Activated CD8-positive, alpha-beta T cell treated with anti-CD3 and anti-CD28 coated beads for 36 hours (primary cell): ENCODE measurements at regions not wholly inside any gene's neighbourhood (a gene's known extent, or its start where the extent isn't known, plus 50 kb on each side); places are given as distances from the start of the nearest gene placed in this dataset.

Experiments
- ATAC-seq: fragments of 200-7000 bp; cut with Tn5 transposase; one replicate; pipeline ENCODE4 v1.10.0; 2021; ENCODE audit warnings: mild to moderate bottlenecking, moderate library complexity
- CTCF ChIA-PET: fragments of 350-600 bp; sonication (Branson Sonifier 250); formaldehyde crosslinking; loops from one replicate; lab custom pipeline; 2021; ENCODE audit warnings: antibody characterized with exemption; lab: Charles Lee
- POLR2A ChIA-PET: fragments of 350-600 bp; sonication (Branson Sonifier 250); formaldehyde crosslinking; loops from one replicate; lab custom pipeline; 2021; ENCODE audit warnings: antibody characterized with exemption; lab: Charles Lee
- DNase-seq: peaks from one replicate; pipeline ENCODE4 v3.0.0-alpha.2; 2020
- H3K27ac Mint-ChIP-seq: one replicate; pipeline ENCODE4 v1.8.0; 2021; ENCODE audit warnings: mild to moderate bottlenecking, mixed read lengths
- H3K27me3 Mint-ChIP-seq: one replicate; pipeline ENCODE4 v1.8.0; 2021; ENCODE audit warnings: mixed read lengths
- H3K36me3 Mint-ChIP-seq: one replicate; pipeline ENCODE4 v1.8.0; 2021; ENCODE audit warnings: low read depth, mixed read lengths
- H3K4me1 Mint-ChIP-seq: one replicate; pipeline ENCODE4 v1.8.0; 2021; ENCODE audit warnings: low read depth, mixed read lengths
- H3K4me3 Mint-ChIP-seq: one replicate; pipeline ENCODE4 v1.8.0; 2021; ENCODE audit warnings: mild to moderate bottlenecking, moderate library complexity, mixed read lengths
- H3K9me3 Mint-ChIP-seq: one replicate; pipeline ENCODE4 v1.8.0; 2021; ENCODE audit warnings: mixed read lengths
- CTCF ChIP-seq: fragments of 200-600 bp; IDR thresholded peaks from one replicate; pipeline ENCODE4 v1.8.0; 2022; ENCODE audit warnings: antibody characterized with exemption, mild to moderate bottlenecking
- intact Hi-C: fragments of 100-400 bp; cut with micrococcal nuclease; formaldehyde crosslinking; loops from one replicate; pipeline ENCODE4 v1.10.0; 2022

- DNase-seq (no peak), ATAC-seq (no peak)
- Mint-ChIP-seq H3K4me3 (no peak overlapping the region), H3K36me3 (no peaks in the 10 kb centered on the region), H3K9me3 (peaks cover 1% of the 10 kb centered on the region), H3K4me1 (no peaks in the 10 kb centered on the region), H3K27me3 (no peaks in the 10 kb centered on the region), H3K27ac (no peak overlapping the region)
- POLR2A ChIA-PET = no interaction called here
- intact Hi-C loops = no loop called here
- CTCF ChIA-PET = no interaction called here
- no peak for TF ChIP-seq CTCF
These were observed 366.2 kb upstream of the PDE4D start for GRCh38 chr5:60259730-60260129.

GRCh38 chr5:60257596-60258271, 364.2 kb upstream of the PDE4D start:
- ATAC-seq (no peak), DNase-seq (no peak)
- no peak overlapping the region for H3K4me3 Mint-ChIP-seq
- POLR2A ChIA-PET = no interaction called here
- CTCF ChIA-PET = no interaction called here
- no peaks in the 10 kb centered on the region for H3K36me3 Mint-ChIP-seq
- no peaks in the 10 kb centered on the region for H3K4me1 Mint-ChIP-seq
- no peak for TF ChIP-seq CTCF
- intact Hi-C loops = no loop called here
- H3K9me3 Mint-ChIP-seq = peaks cover 1% of the 10 kb centered on the region
- H3K27me3 Mint-ChIP-seq = no peaks in the 10 kb centered on the region
- H3K27ac Mint-ChIP-seq = no peak overlapping the region

- H3K4me3 Mint-ChIP-seq = no peak overlapping the region
- no peaks in the 10 kb centered on the region for H3K4me1 Mint-ChIP-seq
- no peak for TF ChIP-seq CTCF
- no peaks in the 10 kb centered on the region for H3K27me3 Mint-ChIP-seq
- DNase-seq = no peak
- ChIA-PET CTCF (no interaction called here), POLR2A (no interaction called here)
- intact Hi-C loops = no loop called here
- no peak overlapping the region for H3K27ac Mint-ChIP-seq
- no peaks in the 10 kb centered on the region for H3K36me3 Mint-ChIP-seq
- ATAC-seq = no peak
- peaks cover 1% of the 10 kb centered on the region for H3K9me3 Mint-ChIP-seq
These were observed 363.0 kb upstream of the PDE4D start for GRCh38 chr5:60256546-60256945.

GRCh38 chr5:60248901-60249300, 355.4 kb upstream of the PDE4D start:
- CTCF ChIA-PET = no interaction called here
- intact Hi-C loops = no loop called here
- H3K27me3 Mint-ChIP-seq = no peaks in the 10 kb centered on the region

GRCh38 chr5:60243713-60244112, 350.2 kb upstream of the PDE4D start:
- CTCF ChIA-PET = no interaction called here
- DNase-seq = no peak
- no peaks in the 10 kb centered on the region for H3K4me1 Mint-ChIP-seq
- H3K4me3 Mint-ChIP-seq = no peak overlapping the region
- no peak overlapping the region for H3K27ac Mint-ChIP-seq
- H3K27me3 Mint-ChIP-seq = no peaks in the 10 kb centered on the region
- POLR2A ChIA-PET = no interaction called here
- no peak for TF ChIP-seq CTCF
- no peak for ATAC-seq
- H3K36me3 Mint-ChIP-seq = no peaks in the 10 kb centered on the region
- H3K9me3 Mint-ChIP-seq = peaks cover 7% of the 10 kb centered on the region
- intact Hi-C loops = no loop called here

More at GRCh38 chr5:60248901-60249300, 355.4 kb upstream of the PDE4D start:
- POLR2A ChIA-PET = no interaction called here
- H3K27ac Mint-ChIP-seq = no peak overlapping the region
- ATAC-seq (no peak), DNase-seq (no peak)
- H3K36me3 Mint-ChIP-seq = no peaks in the 10 kb centered on the region
- no peaks in the 10 kb centered on the region for H3K9me3 Mint-ChIP-seq
- no peaks in the 10 kb centered on the region for H3K4me1 Mint-ChIP-seq
- no peak overlapping the region for H3K4me3 Mint-ChIP-seq
- no peak for TF ChIP-seq CTCF
